Gastrocnemius medialis (tissue), 4 donors: ENCODE measurements at regions not wholly inside any gene's neighbourhood (a gene's known extent, or its start where the extent isn't known, plus 50 kb on each side); places are given as distances from the start of the nearest gene placed in this dataset.

Source experiments
- ATAC-seq, 2 donors: fragments of 150-250 bp; one replicate each; pipeline ENCODE4 v1.9.1; 2016
- DNase-seq, 2 donors: peaks; one replicate each; pipeline ENCODE4 v3.0.0-alpha.2; 2019
- H3K27ac ChIP-seq, 4 donors: fragments of 200-600 bp; sonication (generic); 1 replicate in 1 of 4; 2 replicates in 3 of 4; pipeline ENCODE4 v1.5.1; 2016 to 2018; ENCODE audit warnings: mild to moderate bottlenecking in 2 of 4, moderate library complexity in 1 of 4
- H3K27me3 ChIP-seq, 3 donors: fragments of 200-600 bp; sonication (generic) in 2 of 3; 1 replicate in 1 of 3; 2 replicates in 2 of 3; pipeline versions ENCODE4 v1.5.1 to v1.6.0; 2016 to 2019; ENCODE audit warnings: mild to moderate bottlenecking in 1 of 3, moderate library complexity in 1 of 3
- H3K36me3 ChIP-seq, 2 donors: fragments of 200-600 bp; sonication (generic) in 1 of 2; one replicate each; pipeline ENCODE4 v1.5.1; 2017 to 2018
- H3K4me1 ChIP-seq, 2 donors: fragments of 200-600 bp; sonication (generic) in 1 of 2; one replicate each; pipeline ENCODE4 v1.5.1; 2016 to 2017; ENCODE audit warnings: mild to moderate bottlenecking in 2 of 2
- H3K4me3 ChIP-seq, 4 donors: fragments of 200-600 bp; sonication (generic) in 3 of 4; 1 replicate in 1 of 4; 2 replicates in 3 of 4; pipeline ENCODE4 v1.5.1; 2016 to 2019; ENCODE audit warnings: mild to moderate bottlenecking in 2 of 4
- H3K9me3 ChIP-seq, 3 donors: fragments of 200-600 bp; sonication (generic) in 2 of 3; 1 replicate in 1 of 3; 2 replicates in 2 of 3; pipeline ENCODE4 v1.5.1; 2016 to 2019
- CTCF ChIP-seq, 5 experiments: fragments of 450-650 bp in 3 of 5; fragments of 200-600 bp in 2 of 5; sonication (generic) in 2 of 5; IDR thresholded peaks in 4 of 5; conservative IDR thresholded peaks in 1 of 5; 1 replicate in 4 of 5; 2 replicates in 1 of 5; pipeline ENCODE4 v1.5.1; 2016 to 2019; ENCODE audit warnings: antibody characterized with exemption in 5 of 5, mild to moderate bottlenecking in 3 of 5, moderate library complexity in 3 of 5
- POLR2A ChIP-seq, 2 donors: fragments of 450-650 bp; IDR thresholded peaks; one replicate each; pipeline ENCODE4 v1.6.1; 2017; ENCODE audit warnings: antibody characterized with exemption in 2 of 2, mild to moderate bottlenecking in 2 of 2, moderate library complexity in 2 of 2
- in situ Hi-C, 4 donors: fragments of 200-750 bp; cut with MboI; loops; one replicate each; pipeline versions ENCODE4 v1.15.0 to v1.8.0; 2017; ENCODE audit warnings: low sequenced_read_pairs in 4 of 4
- intact Hi-C: fragments of 100-400 bp; cut with DNase I; formaldehyde crosslinking; loops from one replicate; pipeline ENCODE4 v1.15.1; 2023; ENCODE audit warnings: low total_unique reads

- in situ Hi-C loops (no loop called here), intact Hi-C loops (no loop called here)
- Histone ChIP-seq H3K27ac (no peak overlapping the region), H3K9me3 (no peaks in the 10 kb centered on the region), H3K27me3 (no peaks in the 10 kb centered on the region), H3K4me1 (no peaks in the 10 kb centered on the region), H3K36me3 (no peaks in the 10 kb centered on the region), H3K4me3 (no peak overlapping the region)
- ATAC-seq (no peak), DNase-seq (no peak)
- TF ChIP-seq CTCF (IDR thresholded peaks at IDR 0.05 in 4 of 5, conservative IDR thresholded peaks at IDR 0.05 in 1 of 5): no peak
- TF ChIP-seq POLR2A (IDR thresholded peaks at IDR 0.05): no peak
These were observed 85.1 kb upstream of the CHRM3 start for GRCh38 chr1:239301251-239301650.

- no peaks in the 10 kb centered on the region for H3K4me1 ChIP-seq
- in situ Hi-C loops (no loop called here), intact Hi-C loops (no loop called here)
- H3K4me3 ChIP-seq: no peak overlapping the region
- no peaks in the 10 kb centered on the region for H3K9me3 ChIP-seq
- TF ChIP-seq POLR2A (IDR thresholded peaks at IDR 0.05) (no peak), CTCF (IDR thresholded peaks at IDR 0.05 in 4 of 5, conservative IDR thresholded peaks at IDR 0.05 in 1 of 5) (no peak)
- H3K36me3 ChIP-seq: no peaks in the 10 kb centered on the region
- ATAC-seq (no peak), DNase-seq (no peak)
- H3K27me3 ChIP-seq: no peaks in the 10 kb centered on the region
- no peak overlapping the region for H3K27ac ChIP-seq
These were observed 88.5 kb upstream of the CHRM3 start for GRCh38 chr1:239297910-239298309.

GRCh38 chr1:239293350-239294110 lies 92.8 kb upstream of the CHRM3 start:
- no peak overlapping the region for H3K27ac ChIP-seq
- in situ Hi-C loops: no loop called here
- intact Hi-C loops: no loop called here
- ATAC-seq (no peak), DNase-seq (no peak)
- H3K4me1 ChIP-seq: no peaks in the 10 kb centered on the region
- no peak overlapping the region for H3K4me3 ChIP-seq
- no peaks in the 10 kb centered on the region for H3K36me3 ChIP-seq
- H3K9me3 ChIP-seq: no peaks in the 10 kb centered on the region
- no peaks in the 10 kb centered on the region for H3K27me3 ChIP-seq
- TF ChIP-seq CTCF (IDR thresholded peaks at IDR 0.05 in 4 of 5, conservative IDR thresholded peaks at IDR 0.05 in 1 of 5): no peak
- no peak for TF ChIP-seq POLR2A (IDR thresholded peaks at IDR 0.05)

GRCh38 chr1:239288820-239289554 lies 97.4 kb upstream of the CHRM3 start:
- H3K4me1 ChIP-seq: no peaks in the 10 kb centered on the region
- TF ChIP-seq CTCF (IDR thresholded peaks at IDR 0.05 in 4 of 5, conservative IDR thresholded peaks at IDR 0.05 in 1 of 5) (no peak), POLR2A (IDR thresholded peaks at IDR 0.05) (no peak)
- no peaks in the 10 kb centered on the region for H3K27me3 ChIP-seq
- ATAC-seq (no peak), DNase-seq (no peak)
- intact Hi-C loops: no loop called here
- H3K9me3 ChIP-seq: no peaks in the 10 kb centered on the region
- H3K27ac ChIP-seq: no peak overlapping the region
- in situ Hi-C loops: no loop called here
- no peaks in the 10 kb centered on the region for H3K36me3 ChIP-seq
- H3K4me3 ChIP-seq: no peak overlapping the region
